ENCODE measurements at regions not wholly inside any gene's neighbourhood (a gene's known extent, or its start where the extent isn't known, plus 50 kb on each side); places are given as distances from the start of the nearest gene placed in this dataset.

DNA sequence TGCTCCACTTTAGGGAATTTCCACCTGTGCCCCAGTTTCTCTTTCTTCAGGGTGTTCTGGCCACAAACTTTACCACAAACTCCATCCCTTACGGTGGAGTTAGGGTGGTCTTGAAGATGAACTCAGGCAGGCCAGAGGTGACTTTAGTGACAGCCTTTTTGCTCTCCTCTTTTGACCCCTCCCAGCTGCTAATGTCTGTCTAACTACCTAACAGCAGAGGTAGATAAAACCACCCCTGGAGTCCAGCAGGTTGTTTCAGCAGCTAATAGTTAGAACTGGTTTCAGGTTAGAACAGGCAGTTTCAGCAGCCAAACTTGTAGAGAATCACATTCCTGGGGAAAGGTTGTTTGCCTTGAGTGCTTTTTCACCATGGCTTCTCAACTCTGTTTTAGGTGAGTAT, 971.3 kb upstream of the CDH18 start (continued):
- TF ChIP-seq, protein P1, sequence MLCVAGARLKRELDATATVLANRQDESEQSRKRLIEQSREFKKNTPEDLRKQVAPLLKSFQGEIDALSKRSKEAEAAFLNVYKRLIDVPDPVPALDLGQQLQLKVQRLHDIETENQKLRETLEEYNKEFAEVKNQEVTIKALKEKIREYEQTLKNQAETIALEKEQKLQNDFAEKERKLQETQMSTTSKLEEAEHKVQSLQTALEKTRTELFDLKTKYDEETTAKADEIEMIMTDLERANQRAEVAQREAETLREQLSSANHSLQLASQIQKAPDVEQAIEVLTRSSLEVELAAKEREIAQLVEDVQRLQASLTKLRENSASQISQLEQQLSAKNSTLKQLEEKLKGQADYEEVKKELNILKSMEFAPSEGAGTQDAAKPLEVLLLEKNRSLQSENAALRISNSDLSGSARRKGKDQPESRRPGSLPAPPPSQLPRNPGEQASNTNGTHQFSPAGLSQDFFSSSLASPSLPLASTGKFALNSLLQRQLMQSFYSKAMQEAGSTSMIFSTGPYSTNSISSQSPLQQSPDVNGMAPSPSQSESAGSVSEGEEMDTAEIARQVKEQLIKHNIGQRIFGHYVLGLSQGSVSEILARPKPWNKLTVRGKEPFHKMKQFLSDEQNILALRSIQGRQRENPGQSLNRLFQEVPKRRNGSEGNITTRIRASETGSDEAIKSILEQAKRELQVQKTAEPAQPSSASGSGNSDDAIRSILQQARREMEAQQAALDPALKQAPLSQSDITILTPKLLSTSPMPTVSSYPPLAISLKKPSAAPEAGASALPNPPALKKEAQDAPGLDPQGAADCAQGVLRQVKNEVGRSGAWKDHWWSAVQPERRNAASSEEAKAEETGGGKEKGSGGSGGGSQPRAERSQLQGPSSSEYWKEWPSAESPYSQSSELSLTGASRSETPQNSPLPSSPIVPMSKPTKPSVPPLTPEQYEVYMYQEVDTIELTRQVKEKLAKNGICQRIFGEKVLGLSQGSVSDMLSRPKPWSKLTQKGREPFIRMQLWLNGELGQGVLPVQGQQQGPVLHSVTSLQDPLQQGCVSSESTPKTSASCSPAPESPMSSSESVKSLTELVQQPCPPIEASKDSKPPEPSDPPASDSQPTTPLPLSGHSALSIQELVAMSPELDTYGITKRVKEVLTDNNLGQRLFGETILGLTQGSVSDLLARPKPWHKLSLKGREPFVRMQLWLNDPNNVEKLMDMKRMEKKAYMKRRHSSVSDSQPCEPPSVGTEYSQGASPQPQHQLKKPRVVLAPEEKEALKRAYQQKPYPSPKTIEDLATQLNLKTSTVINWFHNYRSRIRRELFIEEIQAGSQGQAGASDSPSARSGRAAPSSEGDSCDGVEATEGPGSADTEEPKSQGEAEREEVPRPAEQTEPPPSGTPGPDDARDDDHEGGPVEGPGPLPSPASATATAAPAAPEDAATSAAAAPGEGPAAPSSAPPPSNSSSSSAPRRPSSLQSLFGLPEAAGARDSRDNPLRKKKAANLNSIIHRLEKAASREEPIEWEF (IDR thresholded peaks at IDR 0.05; ENCODE audit: insufficient replicate concordance, low read depth, low read length) = no peak

DNA sequence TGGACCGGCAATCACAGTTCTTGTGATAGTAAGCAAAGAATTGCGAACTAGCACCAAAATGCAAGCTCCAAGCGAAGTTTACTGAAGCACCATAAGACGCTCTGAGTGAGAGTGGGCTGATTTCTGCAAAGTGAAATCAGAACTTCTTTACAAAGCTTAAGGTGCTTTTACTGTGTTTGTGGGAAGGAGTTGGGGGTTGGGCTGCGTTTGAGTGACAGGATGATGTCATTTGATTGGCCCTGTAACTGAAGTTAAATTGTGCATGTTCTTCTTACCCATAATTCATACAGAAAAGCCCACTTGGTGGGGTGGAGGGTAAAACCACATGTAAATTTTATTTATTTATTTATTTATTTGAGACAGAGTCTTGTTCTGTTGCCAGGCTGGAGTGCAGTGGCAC, 970.6 kb upstream of the CDH18 start:
- no peak overlapping the region for H3K4me3 ChIP-seq
- H3K9me3 ChIP-seq (replicated peaks; ENCODE audit: control insufficient read depth, insufficient read depth, low read length) = no peaks in the 10 kb centered on the region
- ChIA-PET SMC1A (ENCODE audit: uncharacterized antibody, unreplicated experiment) (interaction anchor here (1.2 kb wide), 1 partner anchor 9 kb away, joined by 3 read pairs; no protein-coding TSS in a partner anchor), RAD21 (ENCODE audit: unreplicated experiment) (no interaction called here), POLR2A (no interaction called here), CTCF (no interaction called here)
- no peaks in the 10 kb centered on the region for H3K4me1 ChIP-seq (ENCODE audit: control insufficient read depth, insufficient read depth, low read length)
- H3K79me2 ChIP-seq (ENCODE audit: control insufficient read depth, insufficient read depth, low read length) = no peaks in the 10 kb centered on the region
- intact Hi-C loops (cut with micrococcal nuclease; ENCODE audit: unreplicated experiment) (no loop called here), in situ Hi-C loops (cut with MboI) (no loop called here)
- no peaks in the 10 kb centered on the region for H3K36me3 ChIP-seq (ENCODE audit: control insufficient read depth in 2 of 2, insufficient read depth in 2 of 2, low read length in 1 of 2)
- no peaks in the 10 kb centered on the region for H3K27me3 ChIP-seq (replicated peaks in 1 of 2; ENCODE audit: control insufficient read depth in 2 of 2, insufficient read depth in 2 of 2, low read length in 1 of 2)
- ATAC-seq (no peak), FAIRE-seq (no peak), DNase-seq (ENCODE audit: low read depth, low spot score) (no peak)
- WGBS (ENCODE audit: insufficient coverage, insufficient replicate concordance, low lambda C conversion rate, missing lambda C conversion rate) = 43% methylated on average over 5 of the region's 5 CpGs
- H3K4me2 ChIP-seq (ENCODE audit: control insufficient read depth, insufficient read depth) = no peak overlapping the region
- H3K27ac ChIP-seq (ENCODE audit: control insufficient read depth, insufficient read depth) = no peak overlapping the region
- no peaks in the 10 kb centered on the region for H4K20me1 ChIP-seq (ENCODE audit: control insufficient read depth, insufficient read depth)
- TF ChIP-seq, protein P2, sequence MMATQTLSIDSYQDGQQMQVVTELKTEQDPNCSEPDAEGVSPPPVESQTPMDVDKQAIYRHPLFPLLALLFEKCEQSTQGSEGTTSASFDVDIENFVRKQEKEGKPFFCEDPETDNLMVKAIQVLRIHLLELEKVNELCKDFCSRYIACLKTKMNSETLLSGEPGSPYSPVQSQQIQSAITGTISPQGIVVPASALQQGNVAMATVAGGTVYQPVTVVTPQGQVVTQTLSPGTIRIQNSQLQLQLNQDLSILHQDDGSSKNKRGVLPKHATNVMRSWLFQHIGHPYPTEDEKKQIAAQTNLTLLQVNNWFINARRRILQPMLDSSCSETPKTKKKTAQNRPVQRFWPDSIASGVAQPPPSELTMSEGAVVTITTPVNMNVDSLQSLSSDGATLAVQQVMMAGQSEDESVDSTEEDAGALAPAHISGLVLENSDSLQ (IDR thresholded peaks at IDR 0.05) = peak; percentile 75
- no peak for TF ChIP-seq NFYB (IDR thresholded peaks at IDR 0.05; ENCODE audit: insufficient read depth, low read depth, low read length)
- no TSS peak for BruUV-seq (replicated peaks)
- no peak overlapping the region for H2AFZ ChIP-seq (ENCODE audit: control insufficient read depth, low read depth, low read length)
- no peak overlapping the region for H3K9ac ChIP-seq (ENCODE audit: control insufficient read depth, insufficient read depth, low read length)

Data from GM12878 (cell line).